Small intestine (tissue), 7 donors: ENCODE measurements at regions not wholly inside any gene's neighbourhood (a gene's known extent, or its start where the extent isn't known, plus 50 kb on each side); places are given as distances from the start of the nearest gene placed in this dataset.

Source experiments
- DNase-seq, 2 donors: peaks; one replicate each; pipeline versions ENCODE4 v3.0.0 to v3.0.0-alpha.2; 2013
- FAIRE-seq: peaks from 2 replicates; lab custom pipeline; 2012; peaks lifted over from hg19 to GRCh38; lab: Jason Lieb, UNC
- H3K27ac ChIP-seq, 3 donors: one replicate each; pipeline ENCODE4 v1.5.1; 2013; ENCODE audit warnings: low read length in 2 of 3, mild to moderate bottlenecking in 2 of 3, control low read depth in 1 of 3, inconsistent platforms in 1 of 3, low read depth in 1 of 3, moderate library complexity in 1 of 3
- H3K27me3 ChIP-seq, 3 donors: one replicate each; pipeline ENCODE4 v1.6.1; 2013; ENCODE audit warnings: low read length in 3 of 3, inconsistent platforms in 1 of 3; ENCODE audit not compliant: control insufficient read depth in 3 of 3, insufficient read depth in 3 of 3
- H3K36me3 ChIP-seq, 3 donors: one replicate each; pipeline ENCODE4 v1.6.1; 2013; ENCODE audit warnings: low read length in 3 of 3, inconsistent platforms in 1 of 3, low read depth in 1 of 3, mild to moderate bottlenecking in 1 of 3, moderate library complexity in 1 of 3; ENCODE audit not compliant: control insufficient read depth in 3 of 3, insufficient read depth in 2 of 3
- H3K4me1 ChIP-seq, 3 donors: one replicate each; pipeline ENCODE4 v1.6.1; 2013; ENCODE audit warnings: low read length in 2 of 3, inconsistent platforms in 1 of 3, low read depth in 1 of 3, mild to moderate bottlenecking in 1 of 3, moderate library complexity in 1 of 3; ENCODE audit not compliant: control insufficient read depth in 3 of 3, insufficient read depth in 2 of 3
- H3K4me3 ChIP-seq, 3 donors: one replicate each; pipeline ENCODE4 v1.5.1; 2013; ENCODE audit warnings: low read length in 3 of 3, control low read depth in 1 of 3, inconsistent platforms in 1 of 3, low read depth in 1 of 3, mild to moderate bottlenecking in 1 of 3, moderate library complexity in 1 of 3
- H3K9me3 ChIP-seq, 2 donors: one replicate each; pipeline ENCODE4 v1.6.1; 2013; ENCODE audit warnings: low read depth in 1 of 2, low read length in 1 of 2; ENCODE audit not compliant: control insufficient read depth in 2 of 2, insufficient read depth in 1 of 2
- WGBS, 3 donors: extraction: QIAGEN DNeasy Blood & Tissue Kit; methylation state at CpG; one replicate each; pipeline ENCODE4 v1.1.7; 2013; 5-methylcytosine and 5-hydroxymethylcytosine counted together
- donor health status: healthy with polysubstance abuse.
- donor health status: control.
- donor health status: control.
- donor health status: Bipolar disorder and iron deficiency.
- donor health status: healthy.

DNA sequence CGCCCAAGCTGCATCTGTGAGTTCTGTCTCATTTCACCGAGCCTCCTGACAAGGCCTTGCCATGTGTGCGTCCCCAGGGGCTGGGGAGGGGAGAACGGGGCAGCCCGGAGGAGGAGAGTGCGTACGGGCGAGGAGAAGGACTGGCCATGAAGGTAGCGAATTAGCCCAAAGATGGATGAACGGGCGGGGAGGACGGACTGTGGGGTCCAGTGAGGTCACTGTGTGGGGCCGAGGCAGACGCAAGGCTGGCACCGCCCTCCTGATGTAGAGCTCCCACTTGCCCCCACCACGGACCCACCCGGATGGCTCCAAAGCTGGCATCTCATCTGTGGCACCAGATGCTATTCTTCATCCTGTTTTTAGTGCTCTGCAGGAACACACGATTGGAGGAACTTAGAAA lies 330.4 kb downstream of the AJAP1 start:
- H3K9me3 ChIP-seq = no peaks in the 10 kb centered on the region
- H3K36me3 ChIP-seq = no peaks in the 10 kb centered on the region
- H3K4me3 ChIP-seq = no peak overlapping the region
- no peaks in the 10 kb centered on the region for H3K27me3 ChIP-seq
- FAIRE-seq (no peak), DNase-seq (no peak)
- H3K4me1 ChIP-seq = no peaks in the 10 kb centered on the region
- H3K27ac ChIP-seq = no peak overlapping the region
- WGBS, 3 donors = 83 to 87% (median 85%) methylated on average over 18 of the region's 18 CpGs

- no peaks in the 10 kb centered on the region for H3K4me1 ChIP-seq
- no peaks in the 10 kb centered on the region for H3K27me3 ChIP-seq
- DNase-seq = no peak
- 71 to 82% (median 73%) methylated on average over 6 of the region's 6 CpGs for WGBS, 3 donors
- no peak for FAIRE-seq
- no peaks in the 10 kb centered on the region for H3K36me3 ChIP-seq
- no peaks in the 10 kb centered on the region for H3K9me3 ChIP-seq
- H3K27ac ChIP-seq = no peak overlapping the region
- no peak overlapping the region for H3K4me3 ChIP-seq
These were observed 325.8 kb downstream of the AJAP1 start for GRCh38 chr1:4980211-4980610.

GRCh38 chr1:4978660-4979390 lies 324.4 kb downstream of the AJAP1 start:
- Histone ChIP-seq H3K36me3 (no peaks in the 10 kb centered on the region), H3K27me3 (no peaks in the 10 kb centered on the region), H3K9me3 (no peaks in the 10 kb centered on the region), H3K27ac (no peak overlapping the region), H3K4me3 (no peak overlapping the region), H3K4me1 (no peaks in the 10 kb centered on the region)
- 75 to 81% (median 79%) methylated on average over 19 of the region's 19 CpGs for WGBS, 3 donors
- DNase-seq (no peak), FAIRE-seq (no peak)

GRCh38 chr1:4977701-4978100 lies 323.3 kb downstream of the AJAP1 start:
- Histone ChIP-seq H3K4me1 (no peaks in the 10 kb centered on the region), H3K4me3 (no peak overlapping the region), H3K27me3 (no peaks in the 10 kb centered on the region), H3K9me3 (no peaks in the 10 kb centered on the region), H3K36me3 (no peaks in the 10 kb centered on the region), H3K27ac (no peak overlapping the region)
- 39 to 47% (median 45%) methylated on average over 10 of the region's 11 CpGs for WGBS, 3 donors
- DNase-seq (no peak), FAIRE-seq (no peak)

- WGBS, 3 donors = 86 to 89% (median 88%) methylated on average over 15 of the region's 15 CpGs
- FAIRE-seq (no peak), DNase-seq (no peak)
- Histone ChIP-seq H3K27ac (no peak overlapping the region), H3K36me3 (no peaks in the 10 kb centered on the region), H3K4me1 (no peaks in the 10 kb centered on the region), H3K9me3 (no peaks in the 10 kb centered on the region), H3K27me3 (no peaks in the 10 kb centered on the region), H3K4me3 (no peak overlapping the region)
These were observed 322.5 kb downstream of the AJAP1 start for GRCh38 chr1:4976859-4977440.

DNA sequence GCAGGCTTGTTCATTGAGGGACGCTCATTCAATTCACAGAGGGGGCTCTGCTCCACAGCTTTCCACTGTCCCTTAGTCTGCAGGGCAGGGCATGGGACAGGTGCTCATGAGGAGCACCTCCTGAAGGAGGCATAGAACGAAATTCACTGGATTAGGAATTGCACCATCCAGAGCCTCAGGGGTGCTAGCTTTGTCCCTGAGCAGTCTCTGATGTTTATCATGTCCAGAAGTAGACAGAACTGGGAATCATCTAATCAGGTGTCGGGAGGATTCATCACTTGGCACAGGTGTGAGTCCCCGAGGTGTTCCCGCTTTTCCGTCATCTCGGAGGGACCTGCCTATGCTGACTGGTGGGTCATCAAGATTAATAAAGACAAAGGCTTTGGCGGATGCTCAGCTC lies 321.4 kb downstream of the AJAP1 start:
- Histone ChIP-seq H3K4me3 (no peak overlapping the region), H3K36me3 (no peaks in the 10 kb centered on the region), H3K27ac (no peak overlapping the region), H3K4me1 (no peaks in the 10 kb centered on the region), H3K27me3 (no peaks in the 10 kb centered on the region), H3K9me3 (no peaks in the 10 kb centered on the region)
- DNase-seq (no peak), FAIRE-seq (no peak)
- WGBS, 3 donors = 76 to 87% (median 82%) methylated on average over 8 of the region's 8 CpGs

GRCh38 chr1:4974981-4975685 lies 320.7 kb downstream of the AJAP1 start:
- Histone ChIP-seq H3K27ac (no peak overlapping the region), H3K4me1 (no peaks in the 10 kb centered on the region), H3K9me3 (no peaks in the 10 kb centered on the region), H3K27me3 (no peaks in the 10 kb centered on the region), H3K4me3 (no peak overlapping the region), H3K36me3 (no peaks in the 10 kb centered on the region)
- WGBS, 3 donors = 81 to 84% (median 82%) methylated on average over 12 of the region's 12 CpGs
- DNase-seq (no peak), FAIRE-seq (no peak)

GRCh38 chr1:4973341-4973740 lies 318.9 kb downstream of the AJAP1 start:
- Histone ChIP-seq H3K36me3 (no peaks in the 10 kb centered on the region), H3K9me3 (no peaks in the 10 kb centered on the region), H3K27ac (no peak overlapping the region), H3K4me3 (no peak overlapping the region), H3K4me1 (no peaks in the 10 kb centered on the region), H3K27me3 (no peaks in the 10 kb centered on the region)
- DNase-seq = no peak
- FAIRE-seq = no peak
- 84 to 90% (median 88%) methylated on average over 10 of the region's 10 CpGs for WGBS, 3 donors
